ENCODE measurements at regions not wholly inside any gene's neighbourhood (a gene's known extent, or its start where the extent isn't known, plus 50 kb on each side); places are given as distances from the start of the nearest gene placed in this dataset.

DNA sequence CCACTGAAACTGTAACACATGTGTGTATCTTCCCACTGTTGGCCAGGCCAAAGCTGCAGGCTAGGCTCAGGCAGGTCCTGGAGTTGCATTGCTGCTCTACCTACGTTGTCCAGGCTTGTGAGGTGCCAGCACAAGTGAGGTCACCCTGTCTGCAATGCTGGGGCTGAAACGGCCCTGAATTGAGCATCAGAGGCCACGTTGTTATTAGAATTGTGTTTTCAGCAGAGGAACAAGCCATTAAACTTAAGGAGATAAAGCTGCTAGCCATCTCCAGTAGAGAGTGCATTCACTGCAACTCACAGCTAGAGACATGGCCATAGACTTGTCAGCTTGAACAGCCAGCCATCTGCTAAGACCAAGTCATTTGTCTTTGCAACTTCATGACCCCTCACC lies 191.8 kb downstream of the SEMA6A start:
- no peaks in the 10 kb centered on the region for H3K27me3 Mint-ChIP-seq (ENCODE audit: insufficient read depth, unreplicated experiment)

DNA sequence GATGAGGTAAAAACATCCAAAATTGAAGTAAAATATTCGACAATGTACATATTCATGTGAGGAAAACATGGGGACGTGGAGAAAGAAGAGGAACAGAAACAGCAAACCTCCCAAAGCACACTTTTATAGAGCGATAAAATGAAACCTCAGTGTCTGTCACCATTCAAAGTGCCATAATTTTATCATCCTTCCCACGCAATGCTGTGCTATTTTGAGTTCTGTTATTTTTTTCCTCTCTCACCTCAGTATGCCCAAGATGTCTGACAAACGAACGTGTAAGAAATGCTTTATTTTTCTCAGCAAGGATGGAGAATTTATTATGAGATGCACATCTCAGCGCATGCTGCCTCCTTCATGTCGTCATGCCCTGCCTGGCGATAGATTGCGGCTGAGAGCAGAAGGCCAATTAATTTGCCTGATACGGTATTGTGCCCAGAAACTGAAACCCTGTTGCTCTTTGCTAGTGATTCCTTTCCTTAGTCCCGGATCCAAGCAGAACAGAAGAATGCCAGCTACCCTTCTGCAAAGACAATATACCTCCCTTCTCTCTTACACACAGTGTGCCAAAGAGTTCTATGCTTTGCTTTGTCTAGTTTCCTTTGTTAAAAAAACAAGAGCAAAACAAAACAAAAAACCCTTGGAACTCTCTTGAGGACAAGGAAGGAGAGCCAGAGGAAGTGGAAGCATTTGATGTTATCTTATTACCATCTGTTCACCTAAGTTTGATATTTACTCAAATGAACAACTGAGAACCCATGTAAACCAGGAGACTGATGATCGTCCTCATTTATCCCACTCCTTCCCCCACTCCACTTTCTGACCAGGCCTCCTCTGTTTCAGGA lies 192.4 kb downstream of the SEMA6A start:
- ChIA-PET CTCF (interaction anchor here (0.6 to 0.8 kb wide), 2 partner anchors 503 to 923 kb away, joined by 3 to 5 read pairs; no protein-coding TSS in a partner anchor), POLR2A (no interaction called here)
- Mint-ChIP-seq H3K27me3 (ENCODE audit: insufficient read depth, unreplicated experiment) (no peaks in the 10 kb centered on the region), H3K27ac (ENCODE audit: low read depth, unreplicated experiment) (no peak overlapping the region), H3K4me3 (ENCODE audit: unreplicated experiment) (no peak overlapping the region), H3K36me3 (ENCODE audit: insufficient read depth, unreplicated experiment) (no peaks in the 10 kb centered on the region), H3K4me1 (ENCODE audit: insufficient read depth, unreplicated experiment) (no peaks in the 10 kb centered on the region), H3K9me3 (ENCODE audit: unreplicated experiment) (no peaks in the 10 kb centered on the region)
- TF ChIP-seq, protein P1, sequence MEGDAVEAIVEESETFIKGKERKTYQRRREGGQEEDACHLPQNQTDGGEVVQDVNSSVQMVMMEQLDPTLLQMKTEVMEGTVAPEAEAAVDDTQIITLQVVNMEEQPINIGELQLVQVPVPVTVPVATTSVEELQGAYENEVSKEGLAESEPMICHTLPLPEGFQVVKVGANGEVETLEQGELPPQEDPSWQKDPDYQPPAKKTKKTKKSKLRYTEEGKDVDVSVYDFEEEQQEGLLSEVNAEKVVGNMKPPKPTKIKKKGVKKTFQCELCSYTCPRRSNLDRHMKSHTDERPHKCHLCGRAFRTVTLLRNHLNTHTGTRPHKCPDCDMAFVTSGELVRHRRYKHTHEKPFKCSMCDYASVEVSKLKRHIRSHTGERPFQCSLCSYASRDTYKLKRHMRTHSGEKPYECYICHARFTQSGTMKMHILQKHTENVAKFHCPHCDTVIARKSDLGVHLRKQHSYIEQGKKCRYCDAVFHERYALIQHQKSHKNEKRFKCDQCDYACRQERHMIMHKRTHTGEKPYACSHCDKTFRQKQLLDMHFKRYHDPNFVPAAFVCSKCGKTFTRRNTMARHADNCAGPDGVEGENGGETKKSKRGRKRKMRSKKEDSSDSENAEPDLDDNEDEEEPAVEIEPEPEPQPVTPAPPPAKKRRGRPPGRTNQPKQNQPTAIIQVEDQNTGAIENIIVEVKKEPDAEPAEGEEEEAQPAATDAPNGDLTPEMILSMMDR (IDR thresholded peaks at IDR 0.05; ENCODE audit: unreplicated experiment), result no peak
- intact Hi-C loops (cut with micrococcal nuclease), result no loop called here
- BruUV-seq (replicated peaks), result no TSS peak
- DNase-seq (ENCODE audit: unreplicated experiment), result no peak

More for the DNA sequence above, 191.8 kb downstream of the SEMA6A start:
- TF ChIP-seq, protein P1 (IDR thresholded peaks at IDR 0.05; ENCODE audit: unreplicated experiment), result no peak
- no peak overlapping the region for H3K4me3 Mint-ChIP-seq (ENCODE audit: unreplicated experiment)
- ChIA-PET POLR2A (no interaction called here), CTCF (interaction anchor here (0.8 kb wide), 1 partner anchor 503 kb away, joined by 5 read pairs; no protein-coding TSS in a partner anchor)
- no peak for DNase-seq (ENCODE audit: unreplicated experiment)
- intact Hi-C loops (cut with micrococcal nuclease), result no loop called here
- BruUV-seq (replicated peaks), result no TSS peak
- no peaks in the 10 kb centered on the region for H3K4me1 Mint-ChIP-seq (ENCODE audit: insufficient read depth, unreplicated experiment)
- no peak overlapping the region for H3K27ac Mint-ChIP-seq (ENCODE audit: low read depth, unreplicated experiment)
- no peaks in the 10 kb centered on the region for H3K9me3 Mint-ChIP-seq (ENCODE audit: unreplicated experiment)
- no peaks in the 10 kb centered on the region for H3K36me3 Mint-ChIP-seq (ENCODE audit: insufficient read depth, unreplicated experiment)

DNA sequence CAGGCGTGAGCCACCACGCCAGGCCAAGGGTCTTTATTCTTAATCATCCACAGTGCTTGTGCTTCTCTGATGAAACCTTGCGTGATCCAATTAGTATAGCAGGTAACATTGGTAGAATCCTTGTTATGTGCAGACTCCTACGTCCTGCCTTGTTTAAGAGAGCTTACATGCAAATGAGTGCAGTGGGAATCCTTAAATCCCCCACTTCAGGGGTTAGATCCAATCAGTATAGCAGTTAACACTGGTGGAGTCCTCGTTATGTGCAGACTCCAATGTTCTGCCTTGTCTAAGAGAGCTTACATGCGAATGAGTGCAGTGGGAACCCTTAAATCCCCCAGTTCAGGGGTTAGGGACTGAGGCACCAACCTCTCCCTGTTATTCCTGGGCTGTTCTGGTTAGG lies 193.4 kb downstream of the SEMA6A start:
- no TSS peak for BruUV-seq (replicated peaks)
- TF ChIP-seq, protein P1 (IDR thresholded peaks at IDR 0.05; ENCODE audit: unreplicated experiment), result no peak
- intact Hi-C loops (cut with micrococcal nuclease), result no loop called here
- H3K27ac Mint-ChIP-seq (ENCODE audit: low read depth, unreplicated experiment), result no peak overlapping the region
- ChIA-PET CTCF (no interaction called here), POLR2A (no interaction called here)
- no peaks in the 10 kb centered on the region for H3K36me3 Mint-ChIP-seq (ENCODE audit: insufficient read depth, unreplicated experiment)
- DNase-seq (ENCODE audit: unreplicated experiment), result no peak
- H3K9me3 Mint-ChIP-seq (ENCODE audit: unreplicated experiment), result no peaks in the 10 kb centered on the region
- no peak overlapping the region for H3K4me3 Mint-ChIP-seq (ENCODE audit: unreplicated experiment)
- no peaks in the 10 kb centered on the region for H3K27me3 Mint-ChIP-seq (ENCODE audit: insufficient read depth, unreplicated experiment)
- no peaks in the 10 kb centered on the region for H3K4me1 Mint-ChIP-seq (ENCODE audit: insufficient read depth, unreplicated experiment)

DNA sequence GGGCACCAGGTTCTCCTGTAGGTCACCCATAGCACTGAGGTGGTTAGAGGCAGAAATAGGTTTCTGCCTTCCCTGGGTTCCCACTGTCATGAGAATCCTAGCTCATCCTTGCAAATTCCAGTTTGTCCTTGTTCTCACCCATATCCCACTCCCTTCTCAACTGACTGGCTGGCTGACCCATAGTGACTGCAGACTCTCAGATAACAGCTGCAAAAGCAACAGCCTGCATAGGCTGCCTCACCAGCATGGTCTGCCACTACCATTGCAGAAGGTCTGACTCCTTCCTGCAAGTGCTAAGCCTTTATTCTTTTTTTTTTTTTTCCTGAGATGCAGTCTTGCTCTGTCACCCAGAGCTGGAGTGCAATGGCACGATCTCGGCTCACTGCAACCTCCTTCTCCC lies 194.0 kb downstream of the SEMA6A start:
- TF ChIP-seq, protein P1 (IDR thresholded peaks at IDR 0.05; ENCODE audit: unreplicated experiment), result no peak
- Mint-ChIP-seq H3K4me3 (ENCODE audit: unreplicated experiment) (no peak overlapping the region), H3K4me1 (ENCODE audit: insufficient read depth, unreplicated experiment) (no peaks in the 10 kb centered on the region), H3K27me3 (ENCODE audit: insufficient read depth, unreplicated experiment) (no peaks in the 10 kb centered on the region), H3K9me3 (ENCODE audit: unreplicated experiment) (no peaks in the 10 kb centered on the region), H3K27ac (ENCODE audit: low read depth, unreplicated experiment) (no peak overlapping the region), H3K36me3 (ENCODE audit: insufficient read depth, unreplicated experiment) (no peaks in the 10 kb centered on the region)
- intact Hi-C loops (cut with micrococcal nuclease), result no loop called here
- CTCF ChIA-PET, result no interaction called here
- POLR2A ChIA-PET, result no interaction called here
- no peak for DNase-seq (ENCODE audit: unreplicated experiment)
- no TSS peak for BruUV-seq (replicated peaks)

Data from MCF 10A (cell line).